A673 (cell line): ENCODE measurements at regions not wholly inside any gene's neighbourhood (a gene's known extent, or its start where the extent isn't known, plus 50 kb on each side); places are given as distances from the start of the nearest gene placed in this dataset.

Source experiments
- BruUV-seq: library from RNA; stranded (reverse); fragments of 400-500 nt; replicated peaks from 2 replicates; lab custom pipeline; 2021; lab: Mats Ljungman, UMichigan
- CTCF ChIA-PET: fragments of 300-600 bp; sonication (Branson Sonifier 250); formaldehyde crosslinking; loops from one replicate; lab custom pipeline; 2022; ENCODE audit warnings: antibody characterized with exemption; lab: Charles Lee
- POLR2A ChIA-PET: fragments of 300-600 bp; sonication (Branson Sonifier 250); formaldehyde crosslinking; loops from one replicate; lab custom pipeline; 2022; ENCODE audit warnings: antibody characterized with exemption; ENCODE audit not compliant: low non-redundant PET; lab: Charles Lee
- DNase-seq: peaks from one replicate; pipeline ENCODE4 v3.0.0-alpha.2; 2015; ENCODE audit warnings: low spot score
- H3K27ac ChIP-seq: fragments of 200-600 bp; sonication (generic); 2 replicates; pipeline ENCODE4 v1.5.1; 2016; ENCODE audit warnings: mixed run types, low read depth, mild to moderate bottlenecking, mixed read lengths, antibody characterized with exemption, low read length; ENCODE audit not compliant: poor library complexity, severe bottlenecking
- H3K27me3 ChIP-seq: fragments of 200-600 bp; sonication (generic); replicated peaks from 2 replicates; pipeline ENCODE4 v1.6.1; 2017; ENCODE audit warnings: mixed run types, low read depth, mild to moderate bottlenecking, mixed read lengths, antibody characterized with exemption, low read length; ENCODE audit not compliant: insufficient read depth, poor library complexity
- H3K36me3 ChIP-seq: fragments of 200-600 bp; sonication (generic); 2 replicates; pipeline ENCODE4 v1.6.1; 2016; ENCODE audit warnings: mixed run types, mild to moderate bottlenecking, mixed read lengths, antibody characterized with exemption, low read length; ENCODE audit not compliant: insufficient read depth, poor library complexity, severe bottlenecking
- H3K4me1 ChIP-seq: fragments of 200-600 bp; sonication (generic); 2 replicates; pipeline ENCODE4 v1.6.1; 2017; ENCODE audit warnings: mixed run types, mild to moderate bottlenecking, mixed read lengths, antibody characterized with exemption, low read length; ENCODE audit not compliant: insufficient read depth, poor library complexity, severe bottlenecking
- H3K4me3 ChIP-seq: fragments of 200-600 bp; sonication (generic); 2 replicates; pipeline ENCODE4 v1.5.1; 2016; ENCODE audit warnings: low read depth, mixed run types, mild to moderate bottlenecking, mixed read lengths, low read length; ENCODE audit not compliant: poor library complexity, severe bottlenecking
- H3K9me3 ChIP-seq: fragments of 200-600 bp; sonication (generic); 2 replicates; pipeline ENCODE4 v1.6.1; 2016; ENCODE audit warnings: mixed run types, low read depth, mild to moderate bottlenecking, mixed read lengths, antibody characterized with exemption, low read length; ENCODE audit not compliant: poor library complexity, severe bottlenecking
- CTCF ChIP-seq: fragments of 300-800, 200-600 bp; sonication (generic); conservative IDR thresholded peaks from 2 replicates; pipeline ENCODE4 v1.5.1; 2017; ENCODE audit warnings: low read depth, mild to moderate bottlenecking, antibody characterized with exemption, low read length, moderate library complexity, mixed read lengths
- EZH2 ChIP-seq: fragments of 200-600 bp; sonication (generic); IDR thresholded peaks from 2 replicates; pipeline ENCODE4 v1.6.1; 2017; ENCODE audit warnings: borderline replicate concordance, low read depth, mild to moderate bottlenecking, mixed read lengths, antibody characterized with exemption, low read length; ENCODE audit not compliant: poor library complexity, severe bottlenecking
- intact Hi-C: fragments of 100-400 bp; cut with micrococcal nuclease; formaldehyde crosslinking; loops from one replicate; pipeline ENCODE4 v1.10.0; 2022; ENCODE audit not compliant: unreplicated experiment

DNA sequence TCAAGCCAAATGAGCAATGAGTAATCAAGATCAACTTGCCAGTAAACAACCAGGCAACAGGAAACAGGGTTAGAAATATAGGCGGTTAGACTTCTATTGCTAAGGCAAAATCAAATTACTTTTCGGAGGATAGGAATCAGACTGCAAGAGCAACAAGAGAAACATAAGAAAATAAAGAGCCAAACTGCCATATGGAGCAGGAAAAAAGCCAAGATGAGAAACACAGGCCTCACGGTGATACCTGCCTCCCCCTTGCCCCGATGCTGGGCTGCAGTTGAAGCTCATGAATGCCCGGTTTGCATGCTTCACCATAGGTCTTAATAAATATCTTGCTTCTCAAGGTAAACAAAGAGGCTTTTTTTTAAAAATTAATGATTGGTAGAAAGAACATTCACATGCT, 158.4 kb upstream of the MAGEC2 start:
- Histone ChIP-seq H3K27ac (no peak overlapping the region), H3K36me3 (no peaks in the 10 kb centered on the region), H3K9me3 (no peaks in the 10 kb centered on the region), H3K4me3 (no peak overlapping the region), H3K27me3 (no peaks in the 10 kb centered on the region), H3K4me1 (no peaks in the 10 kb centered on the region)
- intact Hi-C loops = no loop called here
- no peak for TF ChIP-seq EZH2
- no peak for TF ChIP-seq CTCF
- DNase-seq = no peak
- ChIA-PET CTCF (no interaction called here), POLR2A (no interaction called here)
- no TSS peak for BruUV-seq

GRCh38 chrX:142359331-142359730, 154.2 kb upstream of the MAGEC2 start:
- TF ChIP-seq CTCF (no peak), EZH2 (no peak)
- no peak for DNase-seq
- peaks cover 5% of the 10 kb centered on the region for H3K9me3 ChIP-seq
- H3K36me3 ChIP-seq = no peaks in the 10 kb centered on the region
- POLR2A ChIA-PET = no interaction called here
- no peaks in the 10 kb centered on the region for H3K27me3 ChIP-seq
- intact Hi-C loops = no loop called here
- no peak overlapping the region for H3K27ac ChIP-seq
- no peak overlapping the region for H3K4me3 ChIP-seq
- BruUV-seq = no TSS peak
- no peaks in the 10 kb centered on the region for H3K4me1 ChIP-seq
- CTCF ChIA-PET = no interaction called here

GRCh38 chrX:142327182-142327581, 122.1 kb upstream of the MAGEC2 start:
- Histone ChIP-seq H3K27ac (no peak overlapping the region), H3K36me3 (no peaks in the 10 kb centered on the region), H3K9me3 (peaks cover 2% of the 10 kb centered on the region), H3K4me1 (no peaks in the 10 kb centered on the region), H3K27me3 (no peaks in the 10 kb centered on the region), H3K4me3 (no peak overlapping the region)
- CTCF ChIA-PET = no interaction called here
- DNase-seq = no peak
- intact Hi-C loops = no loop called here
- BruUV-seq = no TSS peak
- TF ChIP-seq EZH2 (no peak), CTCF (no peak)
- POLR2A ChIA-PET = no interaction called here
